ENCODE measurements at regions not wholly inside any gene's neighbourhood (a gene's known extent, or its start where the extent isn't known, plus 50 kb on each side); places are given as distances from the start of the nearest gene placed in this dataset.

GRCh38 chr11:69575296-69576068 lies 65.5 kb upstream of the CCND1 start:
- CTCF ChIA-PET: interaction anchor here (0.6 kb wide), 1 partner anchor 95 kb away, joined by 3 read pairs; no protein-coding TSS in a partner anchor
- no peak for TF ChIP-seq CTCF (IDR thresholded peaks at IDR 0.05; ENCODE audit: control extremely low read depth, extremely low read depth, low read depth, missing control alignments)
- POLR2A ChIA-PET: no interaction called here
- no peak for DNase-seq (ENCODE audit: extremely low spot score)

- ChIA-PET POLR2A (no interaction called here), CTCF (interaction anchor here (0.6 kb wide), 1 partner anchor 94 kb away, joined by 3 read pairs; no protein-coding TSS in a partner anchor)
- no peak for DNase-seq (ENCODE audit: extremely low spot score)
- TF ChIP-seq CTCF (IDR thresholded peaks at IDR 0.05; ENCODE audit: control extremely low read depth, extremely low read depth, low read depth, missing control alignments): no peak
These were observed 64.7 kb upstream of the CCND1 start for GRCh38 chr11:69576069-69576782.

GRCh38 chr11:69578167-69578566 lies 62.8 kb upstream of the CCND1 start:
- DNase-seq (ENCODE audit: extremely low spot score): no peak
- ChIA-PET CTCF (no interaction called here), POLR2A (no interaction called here)
- no peak for TF ChIP-seq CTCF (IDR thresholded peaks at IDR 0.05; ENCODE audit: control extremely low read depth, extremely low read depth, low read depth, missing control alignments)

- POLR2A ChIA-PET: no interaction called here
- CTCF ChIA-PET: no interaction called here
- TF ChIP-seq CTCF (IDR thresholded peaks at IDR 0.05; ENCODE audit: control extremely low read depth, extremely low read depth, low read depth, missing control alignments): no peak
- no peak for DNase-seq (ENCODE audit: extremely low spot score)
These were observed 60.4 kb upstream of the CCND1 start for GRCh38 chr11:69580529-69580928.

GRCh38 chr11:69582756-69583467 lies 58.0 kb upstream of the CCND1 start:
- TF ChIP-seq CTCF (IDR thresholded peaks at IDR 0.05; ENCODE audit: control extremely low read depth, extremely low read depth, low read depth, missing control alignments): no peak
- CTCF ChIA-PET: no interaction called here
- no peak for DNase-seq (ENCODE audit: extremely low spot score)
- POLR2A ChIA-PET: no interaction called here

GRCh38 chr11:69584160-69584559 lies 56.8 kb upstream of the CCND1 start:
- no peak for DNase-seq (ENCODE audit: extremely low spot score)
- no peak for TF ChIP-seq CTCF (IDR thresholded peaks at IDR 0.05; ENCODE audit: control extremely low read depth, extremely low read depth, low read depth, missing control alignments)
- POLR2A ChIA-PET: no interaction called here
- CTCF ChIA-PET: no interaction called here
